ENCODE measurements at regions not wholly inside any gene's neighbourhood (a gene's known extent, or its start where the extent isn't known, plus 50 kb on each side); places are given as distances from the start of the nearest gene placed in this dataset.
"Not testable (repeated sequence)": the region's sequence is repeated elsewhere in the genome, so short reads cannot be mapped to it uniquely, and the experiment has no call there.

- no peak for TF ChIP-seq CTCF (IDR thresholded peaks at IDR 0.05)
- DNase-seq (ENCODE audit: extremely low spot score, unreplicated experiment) = no peak
- Mint-ChIP-seq H3K27ac (ENCODE audit: unreplicated experiment) (no peak overlapping the region), H3K27me3 (ENCODE audit: unreplicated experiment) (no peaks in the 10 kb centered on the region), H3K4me1 (ENCODE audit: unreplicated experiment) (no peaks in the 10 kb centered on the region), H3K36me3 (ENCODE audit: unreplicated experiment) (no peaks in the 10 kb centered on the region), H3K4me3 (ENCODE audit: unreplicated experiment) (no peak overlapping the region), H3K9me3 (ENCODE audit: unreplicated experiment) (peaks cover 18% of the 10 kb centered on the region)
Observed at GRCh38 chr3:4208556-4208955, 94.6 kb upstream of the SETMAR start.

- TF ChIP-seq CTCF (IDR thresholded peaks at IDR 0.05) = no peak
- Mint-ChIP-seq H3K36me3 (ENCODE audit: unreplicated experiment) (no peaks in the 10 kb centered on the region), H3K27ac (ENCODE audit: unreplicated experiment) (no peak overlapping the region), H3K4me3 (ENCODE audit: unreplicated experiment) (no peak overlapping the region), H3K27me3 (ENCODE audit: unreplicated experiment) (no peaks in the 10 kb centered on the region), H3K4me1 (ENCODE audit: unreplicated experiment) (no peaks in the 10 kb centered on the region), H3K9me3 (ENCODE audit: unreplicated experiment) (peaks cover 31% of the 10 kb centered on the region)
- no peak for DNase-seq (ENCODE audit: extremely low spot score, unreplicated experiment)
Observed at GRCh38 chr3:4211610-4212009, 91.6 kb upstream of the SETMAR start.

GRCh38 chr3:4213420-4213819, 89.7 kb upstream of the SETMAR start:
- H3K9me3 Mint-ChIP-seq (ENCODE audit: unreplicated experiment) = peaks cover 27% of the 10 kb centered on the region

GRCh38 chr3:4216974-4217373, 86.2 kb upstream of the SETMAR start:
- H3K27ac Mint-ChIP-seq (ENCODE audit: unreplicated experiment); H3K36me3 Mint-ChIP-seq (ENCODE audit: unreplicated experiment); H3K27me3 Mint-ChIP-seq (ENCODE audit: unreplicated experiment); H3K4me1 Mint-ChIP-seq (ENCODE audit: unreplicated experiment); DNase-seq (ENCODE audit: extremely low spot score, unreplicated experiment); H3K4me3 Mint-ChIP-seq (ENCODE audit: unreplicated experiment): not testable (repeated sequence)
- H3K9me3 Mint-ChIP-seq (ENCODE audit: unreplicated experiment) = peaks cover 27% of the 10 kb centered on the region

More at GRCh38 chr3:4213420-4213819, 89.7 kb upstream of the SETMAR start:
- not testable (repeated sequence) for H3K36me3 Mint-ChIP-seq (ENCODE audit: unreplicated experiment); DNase-seq (ENCODE audit: extremely low spot score, unreplicated experiment); H3K4me1 Mint-ChIP-seq (ENCODE audit: unreplicated experiment); H3K4me3 Mint-ChIP-seq (ENCODE audit: unreplicated experiment); H3K27me3 Mint-ChIP-seq (ENCODE audit: unreplicated experiment); H3K27ac Mint-ChIP-seq (ENCODE audit: unreplicated experiment)

- no peak for TF ChIP-seq CTCF (IDR thresholded peaks at IDR 0.05)
- no peaks in the 10 kb centered on the region for H3K36me3 Mint-ChIP-seq (ENCODE audit: unreplicated experiment)
- H3K4me3 Mint-ChIP-seq (ENCODE audit: unreplicated experiment) = no peak overlapping the region
- DNase-seq (ENCODE audit: extremely low spot score, unreplicated experiment) = no peak
- H3K9me3 Mint-ChIP-seq (ENCODE audit: unreplicated experiment) = peaks cover 12% of the 10 kb centered on the region
- no peak overlapping the region for H3K27ac Mint-ChIP-seq (ENCODE audit: unreplicated experiment)
- H3K4me1 Mint-ChIP-seq (ENCODE audit: unreplicated experiment) = no peaks in the 10 kb centered on the region
- no peaks in the 10 kb centered on the region for H3K27me3 Mint-ChIP-seq (ENCODE audit: unreplicated experiment)
Observed at GRCh38 chr3:4218456-4219226, 84.5 kb upstream of the SETMAR start.

GRCh38 chr3:4219227-4219568, 84.0 kb upstream of the SETMAR start:
- no peak overlapping the region for H3K27ac Mint-ChIP-seq (ENCODE audit: unreplicated experiment)
- H3K4me3 Mint-ChIP-seq (ENCODE audit: unreplicated experiment) = no peak overlapping the region
- no peaks in the 10 kb centered on the region for H3K27me3 Mint-ChIP-seq (ENCODE audit: unreplicated experiment)
- TF ChIP-seq CTCF (IDR thresholded peaks at IDR 0.05) = no peak
- H3K36me3 Mint-ChIP-seq (ENCODE audit: unreplicated experiment) = no peaks in the 10 kb centered on the region
- peaks cover 6% of the 10 kb centered on the region for H3K9me3 Mint-ChIP-seq (ENCODE audit: unreplicated experiment)
- DNase-seq (ENCODE audit: extremely low spot score, unreplicated experiment) = no peak
- H3K4me1 Mint-ChIP-seq (ENCODE audit: unreplicated experiment) = no peaks in the 10 kb centered on the region
